SK-MEL-5 (cell line): ENCODE measurements at regions not wholly inside any gene's neighbourhood (a gene's known extent, or its start where the extent isn't known, plus 50 kb on each side); places are given as distances from the start of the nearest gene placed in this dataset.

Experiments used
- DNase-seq: peaks from one replicate; pipeline ENCODE4 v3.0.0-alpha.2; 2016; ENCODE audit warnings: low read depth, low spot score
- in situ Hi-C: cut with HindIII; loops from 2 replicates; pipeline ENCODE4 v1.10.0; 2016; ENCODE audit warnings: low sequenced_read_pairs, high pct_unique_total_duplicates, low pct_unique_long_range_greater_than_20kb

DNA sequence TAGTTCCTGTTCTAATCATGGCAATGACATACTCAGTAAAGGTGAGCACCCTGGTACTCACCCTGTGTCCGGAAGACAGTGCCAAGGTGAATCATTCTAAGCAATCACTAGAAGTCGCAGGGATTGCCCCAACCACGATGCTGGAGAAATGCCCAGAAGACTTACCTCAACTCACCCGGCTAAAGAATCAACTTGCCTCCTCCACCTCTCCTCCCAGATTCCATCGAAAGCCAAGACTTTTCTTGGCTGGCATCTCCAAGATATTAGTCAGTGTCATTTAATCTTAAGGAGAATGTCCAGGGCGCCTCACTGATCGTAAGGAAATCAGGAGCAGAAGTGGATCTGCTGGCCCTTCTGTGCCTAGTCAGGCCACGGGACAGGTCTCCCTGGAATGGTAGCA, 204.9 kb downstream of the ERCC6L2 start:
- in situ Hi-C loops = no loop called here
- DNase-seq = no peak

DNA sequence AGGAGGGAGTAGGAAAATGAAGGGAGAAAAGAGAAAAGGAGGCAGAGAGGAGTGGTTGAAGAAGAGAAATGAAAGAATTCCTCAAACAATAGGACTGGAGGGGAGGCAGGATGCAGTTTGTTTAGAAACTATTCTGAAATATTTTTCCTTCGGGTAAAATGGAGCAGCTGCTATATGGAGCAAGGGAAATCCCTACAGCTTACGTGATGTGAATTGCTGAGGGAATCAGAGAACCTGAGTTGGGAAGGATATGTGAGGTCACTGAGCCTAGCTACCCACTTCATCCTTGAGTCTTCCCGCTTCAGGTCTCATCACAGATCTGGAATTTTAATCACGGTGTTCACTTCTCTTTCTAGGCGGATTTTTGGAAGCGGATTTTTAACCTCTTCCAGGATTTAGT, 204.3 kb downstream of the ERCC6L2 start:
- in situ Hi-C loops = no loop called here
- no peak for DNase-seq

DNA sequence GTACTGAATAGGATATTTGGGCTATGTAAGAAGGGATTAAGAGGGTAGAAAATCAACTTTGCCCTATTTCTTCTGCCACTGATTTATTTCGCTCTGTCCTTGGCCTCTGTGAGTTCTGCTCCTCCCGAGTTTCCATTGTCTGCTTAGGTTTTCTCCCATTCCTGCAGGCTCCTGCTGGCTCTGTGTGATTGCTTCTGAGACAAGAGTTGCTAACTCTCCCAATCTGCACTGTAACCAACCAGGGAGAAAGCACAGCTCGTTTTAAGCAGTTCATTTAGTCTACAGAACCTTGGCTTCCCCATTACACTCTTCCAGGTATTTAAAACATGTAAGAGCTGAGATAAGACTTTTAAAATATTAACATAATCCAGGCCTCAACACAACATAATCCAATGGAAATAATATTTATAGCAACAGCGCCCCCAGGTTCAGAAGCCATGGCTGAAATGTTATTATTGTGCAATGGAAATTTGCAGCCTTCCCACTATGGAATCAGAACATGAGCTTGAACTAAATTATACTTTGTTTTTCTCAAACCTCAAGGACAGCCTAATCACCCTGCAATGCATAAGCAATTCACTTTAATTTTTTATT, 203.5 kb downstream of the ERCC6L2 start:
- in situ Hi-C loops = no loop called here
- no peak for DNase-seq

DNA sequence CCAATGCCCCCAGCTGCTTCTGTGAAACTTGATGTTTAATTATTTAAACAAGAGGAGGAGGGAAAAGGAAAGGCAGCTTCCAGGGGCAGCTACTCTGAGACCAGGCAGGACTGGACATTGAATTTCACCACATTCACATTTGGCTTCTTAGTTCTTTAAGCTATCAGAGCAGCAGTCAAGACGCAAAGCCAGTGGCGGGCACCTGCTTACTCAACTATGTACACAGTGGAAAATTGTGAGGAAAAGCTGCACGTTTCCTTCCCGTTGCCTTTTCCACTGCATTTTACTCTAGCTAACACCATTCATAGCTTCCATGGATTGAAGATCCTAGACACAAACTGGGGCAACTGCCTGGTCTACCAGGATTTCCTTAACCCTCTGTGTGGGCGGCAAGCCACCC, 200.3 kb downstream of the ERCC6L2 start:
- no peak for DNase-seq
- in situ Hi-C loops = no loop called here

DNA sequence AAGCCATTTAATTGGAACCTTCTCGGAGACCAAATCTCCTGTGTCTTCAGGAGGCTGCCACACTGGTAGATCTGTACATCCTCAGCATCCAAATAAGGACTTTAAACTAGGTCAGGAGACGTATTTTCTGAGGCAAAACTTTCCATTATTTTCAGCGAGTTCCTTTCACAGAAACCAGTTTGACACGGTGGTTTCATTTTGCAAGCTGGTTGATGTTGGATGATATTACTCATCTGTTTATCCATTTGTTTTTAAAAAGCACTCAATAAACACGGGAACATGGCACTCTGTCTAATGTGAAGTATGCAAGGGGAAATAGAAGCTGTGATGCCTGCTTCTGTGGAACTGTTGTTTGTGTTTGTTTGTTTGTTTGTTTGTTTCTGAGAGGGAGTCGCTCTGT, 199.6 kb downstream of the ERCC6L2 start:
- in situ Hi-C loops = no loop called here
- no peak for DNase-seq

DNA sequence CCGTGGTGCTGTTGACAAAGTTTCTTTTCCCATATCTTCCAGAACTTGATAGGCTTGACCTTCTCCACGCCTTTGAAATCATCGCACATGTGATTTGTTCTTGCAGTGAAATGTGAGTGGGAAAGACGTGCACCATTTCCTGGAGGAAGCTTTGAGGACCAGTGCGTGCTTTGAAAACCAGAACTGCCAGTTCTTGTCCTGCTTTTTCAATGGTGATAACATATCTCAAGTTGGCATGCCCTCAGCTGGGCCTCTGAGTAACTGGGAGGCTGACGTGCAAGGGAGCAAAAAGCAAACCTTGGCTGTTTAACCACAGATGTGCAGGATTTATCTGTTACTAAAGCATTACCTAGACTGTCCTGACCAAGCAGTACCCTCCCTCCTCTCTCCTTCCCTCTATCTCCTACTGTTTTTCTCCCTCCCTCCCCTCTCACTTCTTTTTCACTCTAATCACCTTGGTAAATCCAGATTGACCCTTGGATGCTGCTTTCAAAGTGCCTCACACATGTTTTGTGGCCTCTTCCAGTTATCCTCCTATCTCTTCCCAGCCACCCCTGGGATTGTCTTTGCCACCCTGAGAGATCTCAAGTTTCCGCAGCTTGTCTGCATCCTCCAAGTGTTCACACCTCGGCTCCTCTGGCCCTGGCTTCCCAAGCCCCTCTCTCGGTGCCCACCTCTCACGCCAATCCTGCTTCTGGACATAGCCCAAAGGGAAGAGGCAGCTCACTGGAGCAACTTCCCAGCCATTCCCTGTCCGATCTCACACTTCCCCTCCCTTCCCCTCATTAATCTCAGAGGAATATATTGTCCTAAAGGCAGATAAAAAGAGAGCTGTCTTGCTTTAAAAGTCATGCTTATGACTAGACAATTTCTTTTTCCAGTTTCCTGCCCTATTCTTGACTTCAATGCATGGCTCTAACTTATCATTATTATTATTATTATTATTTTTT, 198.3 kb downstream of the ERCC6L2 start:
- no peak for DNase-seq

GRCh38 chr9:96072930-96073329, 197.4 kb downstream of the ERCC6L2 start:
- DNase-seq = no peak
- in situ Hi-C loops = no loop called here

More for the DNA sequence above, 198.3 kb downstream of the ERCC6L2 start:
- in situ Hi-C loops = no loop called here

- DNase-seq = no peak
- in situ Hi-C loops = no loop called here
These were observed 196.3 kb downstream of the ERCC6L2 start for GRCh38 chr9:96071815-96072124.

- in situ Hi-C loops = no loop called here
- peak; percentile 63 for DNase-seq
These were observed 195.8 kb downstream of the ERCC6L2 start for GRCh38 chr9:96071076-96071814.

GRCh38 chr9:96069629-96070220, 194.2 kb downstream of the ERCC6L2 start:
- no peak for DNase-seq
- in situ Hi-C loops = no loop called here

GRCh38 chr9:96068511-96068910, 193.0 kb downstream of the ERCC6L2 start:
- no peak for DNase-seq
- in situ Hi-C loops = no loop called here

GRCh38 chr9:96067600-96067999, 192.1 kb downstream of the ERCC6L2 start:
- DNase-seq = no peak
- in situ Hi-C loops = no loop called here

DNA sequence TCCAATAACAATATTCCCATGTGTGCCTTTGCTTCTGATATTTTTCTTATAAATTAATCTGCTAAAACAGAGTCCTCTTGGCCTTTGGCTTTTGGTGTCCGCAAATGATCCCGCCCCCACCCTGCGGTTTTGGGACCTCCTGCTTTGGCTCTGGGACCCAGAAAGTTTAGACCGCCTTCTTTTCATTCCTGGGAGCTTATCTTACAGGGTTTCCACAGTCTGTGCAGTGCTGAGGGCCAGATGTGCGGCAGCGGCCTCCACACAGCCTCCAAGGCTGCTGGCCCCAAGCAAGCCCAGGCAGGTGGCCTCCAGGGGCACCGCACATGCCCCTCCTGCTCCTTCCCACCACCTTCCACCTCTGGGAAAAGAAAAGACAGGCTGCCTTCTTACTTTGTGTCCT, 191.5 kb downstream of the ERCC6L2 start:
- in situ Hi-C loops = no loop called here
- DNase-seq = no peak

DNA sequence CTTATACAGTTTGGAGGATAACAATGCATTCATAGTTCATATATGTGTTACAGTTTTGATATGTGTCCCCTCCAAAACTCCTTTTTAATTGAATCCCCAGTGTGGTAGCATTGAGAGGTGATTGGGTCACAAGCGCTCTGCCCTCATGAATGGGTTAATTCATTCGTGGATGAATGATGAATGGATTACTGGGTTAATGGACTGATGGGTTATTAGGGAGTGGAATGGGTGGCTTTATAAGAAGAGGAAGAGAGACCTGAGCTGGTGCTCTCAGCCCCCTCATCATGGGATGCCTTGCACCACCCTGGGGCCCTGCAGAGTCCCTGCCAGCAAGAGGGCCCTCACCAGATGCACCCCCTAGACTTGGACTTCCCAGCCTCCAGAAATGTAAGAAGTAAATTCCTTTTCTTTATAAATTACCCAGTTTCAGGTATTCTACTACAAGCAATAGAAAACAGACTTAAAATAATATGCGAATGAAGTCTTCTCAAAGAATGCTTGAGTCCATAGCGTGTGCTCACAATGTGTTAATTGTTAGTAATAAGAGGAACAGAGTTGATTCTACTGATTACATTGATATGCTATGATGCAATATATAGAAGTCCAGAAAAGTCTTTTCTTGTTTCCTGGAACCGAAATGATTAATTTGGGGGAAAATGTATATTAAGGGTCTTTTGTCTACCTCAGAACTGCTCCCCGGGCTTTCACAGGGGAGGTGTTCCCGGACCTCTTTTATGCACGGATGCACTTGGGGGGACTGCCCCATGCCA, 190.2 kb downstream of the ERCC6L2 start:
- DNase-seq = peak; percentile 54
- in situ Hi-C loops = no loop called here

DNA sequence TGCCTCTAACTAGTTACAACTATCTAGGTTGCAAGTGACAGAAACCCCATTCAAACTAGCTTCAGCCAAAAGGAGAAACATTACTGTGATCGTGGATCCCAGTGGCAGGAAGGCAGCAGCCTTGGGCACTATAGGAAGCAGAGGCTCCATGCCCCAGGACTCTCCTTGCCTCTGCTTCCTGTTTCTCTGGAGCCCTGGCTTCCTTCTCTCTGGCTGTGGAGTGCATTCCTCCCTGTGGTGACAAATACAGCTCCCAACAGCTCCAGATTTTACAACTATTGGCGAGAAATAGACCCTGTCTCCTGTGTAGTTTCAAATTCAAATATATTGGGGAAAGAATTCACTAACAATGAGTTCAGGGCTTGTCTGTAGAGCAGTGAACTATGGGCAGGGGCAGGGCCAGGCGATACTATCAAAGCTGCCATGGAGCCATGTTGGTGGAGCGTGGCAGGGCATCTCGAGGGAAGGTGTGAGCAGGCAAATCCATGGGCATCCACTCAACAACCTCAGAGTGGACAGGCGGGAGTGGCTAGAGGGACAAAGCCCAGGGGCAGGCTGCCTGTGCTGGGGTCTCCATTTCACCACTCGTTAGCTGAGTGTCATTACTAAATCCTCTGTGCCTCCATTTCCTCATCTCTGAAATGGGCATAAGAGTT, 189.5 kb downstream of the ERCC6L2 start:
- no peak for DNase-seq
- in situ Hi-C loops = no loop called here

GRCh38 chr9:96062854-96063253, 187.4 kb downstream of the ERCC6L2 start:
- no peak for DNase-seq
- in situ Hi-C loops = no loop called here

DNA sequence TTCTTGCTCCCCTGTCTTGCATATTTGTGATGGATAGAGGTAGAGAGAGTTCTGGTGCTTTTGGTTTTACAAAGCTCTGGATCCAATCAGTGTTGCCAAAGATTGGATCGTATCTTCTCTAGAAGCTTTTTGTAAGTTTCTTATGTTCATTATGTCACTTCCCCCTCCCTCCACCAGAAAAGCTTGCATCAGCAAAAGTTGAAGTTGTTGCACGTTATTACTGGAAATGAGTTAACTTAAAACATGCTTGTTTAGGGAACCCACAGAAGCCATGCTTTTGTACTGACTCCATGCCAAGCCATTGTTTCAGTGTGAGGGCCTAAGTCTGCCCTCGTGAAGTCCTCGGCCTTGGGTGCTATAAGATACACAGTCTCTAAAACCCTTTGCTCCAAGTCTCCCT, 186.5 kb downstream of the ERCC6L2 start:
- in situ Hi-C loops = no loop called here
- no peak for DNase-seq
